T1000 (cell line): ENCODE measurements at regions not wholly inside any gene's neighbourhood (a gene's known extent, or its start where the extent isn't known, plus 50 kb on each side); places are given as distances from the start of the nearest gene placed in this dataset.

Source experiments
- DNase-seq: peaks from one replicate; lab custom pipeline; 2025; ENCODE audit warnings: mixed read lengths; lab: John Stamatoyannopoulos, UW

DNA sequence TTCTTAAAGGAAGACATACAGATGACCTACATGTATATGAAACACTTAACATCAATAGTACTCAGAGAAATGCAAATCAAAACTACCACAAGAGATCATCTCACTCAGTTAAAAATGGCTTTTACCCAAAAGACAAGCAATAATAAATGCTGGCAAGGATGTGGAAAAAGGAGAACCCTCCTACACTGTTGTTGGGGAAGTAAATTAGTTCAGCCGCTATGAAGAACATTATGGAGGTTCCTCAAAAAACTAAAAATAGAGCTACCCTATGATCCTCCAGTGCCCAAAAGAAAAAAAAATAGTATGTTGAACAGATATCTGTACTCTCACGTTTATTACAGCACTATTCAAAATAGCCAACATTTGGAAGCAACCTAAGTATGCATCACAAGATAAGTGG is 1579.4 kb upstream of the TMEFF2 start:
- no peak for DNase-seq

DNA sequence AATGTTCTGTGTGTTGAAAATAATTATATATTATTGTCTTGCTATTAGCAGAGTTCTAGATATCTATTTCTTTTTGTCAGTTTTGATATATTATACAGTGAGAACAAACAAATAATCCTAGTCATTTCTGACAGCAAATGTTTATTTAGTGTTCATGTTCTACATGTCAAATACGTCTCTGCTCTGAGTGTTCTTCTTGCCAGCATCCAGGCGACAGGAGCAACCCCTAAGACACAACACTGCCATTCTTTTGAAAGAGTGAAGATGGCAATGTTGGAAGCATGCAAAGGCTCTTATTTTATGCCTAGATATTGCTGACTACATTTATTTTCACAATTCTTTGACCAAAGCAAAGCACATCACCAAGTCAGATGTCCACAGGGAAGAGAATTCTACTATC is 1556.6 kb upstream of the TMEFF2 start:
- no peak for DNase-seq

- DNase-seq = no peak
Observed at GRCh38 chr2:193749485-193749884, 1554.8 kb upstream of the TMEFF2 start.

DNA sequence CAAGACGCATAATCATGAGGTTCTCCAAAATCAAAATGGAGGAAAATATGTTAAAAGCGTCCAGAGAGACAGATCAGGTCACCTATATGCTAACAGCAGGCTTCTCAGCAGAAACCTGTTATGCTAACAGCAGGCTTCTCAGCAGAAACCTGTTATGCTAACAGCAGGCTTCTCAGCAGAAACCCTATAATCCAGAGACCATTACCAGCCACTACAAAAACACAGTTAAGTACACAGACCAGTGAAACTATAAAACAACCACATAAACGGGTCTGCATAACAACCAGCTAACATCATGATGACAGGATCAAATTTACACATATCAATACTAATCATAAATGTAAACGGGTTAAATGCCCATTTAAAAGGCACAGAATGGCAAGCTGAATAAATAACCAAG is 1548.4 kb upstream of the TMEFF2 start:
- DNase-seq = no peak

DNA sequence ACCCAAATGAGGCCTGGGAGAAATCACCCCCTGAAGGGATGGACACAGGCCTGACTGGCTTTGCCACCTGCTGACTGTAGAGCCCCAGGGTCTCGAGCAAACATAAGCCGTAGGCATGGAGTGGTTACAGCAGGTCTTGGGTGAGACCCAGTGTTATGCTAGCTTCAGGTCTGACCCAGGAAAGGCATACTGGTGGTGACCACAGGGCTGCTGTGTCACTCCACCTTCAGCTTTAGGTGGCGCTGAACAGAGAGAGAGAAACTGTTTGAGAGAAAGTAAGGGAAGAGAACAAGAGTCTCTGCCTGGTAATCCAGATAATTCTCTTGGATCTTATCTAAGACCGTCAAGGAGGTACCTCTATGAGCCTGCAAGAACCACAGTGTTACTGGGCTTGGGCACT is 1544.2 kb upstream of the TMEFF2 start:
- no peak for DNase-seq

GRCh38 chr2:193712912-193713311 is 1518.2 kb upstream of the TMEFF2 start:
- no peak for DNase-seq

GRCh38 chr2:193703411-193703810 is 1508.7 kb upstream of the TMEFF2 start:
- DNase-seq = no peak

DNA sequence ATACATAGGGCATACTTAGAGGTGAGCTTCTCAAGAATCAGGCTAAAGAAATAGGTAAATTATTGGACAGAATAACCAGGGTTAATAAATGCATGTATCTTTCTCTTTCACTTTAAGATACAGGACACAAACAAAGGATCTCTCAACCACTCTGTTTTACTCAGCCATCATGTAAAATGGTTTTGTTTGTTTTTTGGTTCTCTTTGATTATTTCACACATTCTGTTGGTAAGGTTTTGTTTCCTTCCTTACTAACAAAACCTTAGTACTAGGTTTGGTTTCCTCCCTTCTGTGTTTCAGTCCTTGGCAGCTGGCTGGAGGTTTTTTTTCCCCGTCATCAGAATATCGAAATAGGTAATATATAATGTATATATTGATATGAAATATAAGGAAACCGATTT is 1506.8 kb upstream of the TMEFF2 start:
- no peak for DNase-seq

- no peak for DNase-seq
Observed at GRCh38 chr2:193695367-193695766, 1500.6 kb upstream of the TMEFF2 start.

DNA sequence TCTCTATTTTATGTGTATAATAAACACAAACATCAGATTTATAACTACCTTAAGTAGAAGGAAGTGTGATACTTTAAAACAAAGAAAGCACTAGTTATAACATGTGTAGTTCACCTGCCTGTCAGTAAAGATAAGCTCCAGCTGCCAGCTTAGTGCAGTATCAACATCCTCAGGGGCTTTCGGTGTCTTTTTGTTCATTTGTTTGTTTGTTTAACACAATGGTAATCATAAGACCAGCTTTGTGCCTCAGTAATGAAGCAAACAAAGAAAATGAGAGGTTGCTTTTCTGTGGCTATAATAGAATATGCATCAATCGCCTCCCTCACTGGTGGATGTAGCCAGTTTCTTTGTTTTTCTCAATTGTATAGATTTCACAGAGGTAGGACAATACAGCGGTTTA is 1499.0 kb upstream of the TMEFF2 start:
- no peak for DNase-seq

GRCh38 chr2:193690572-193690971 is 1495.8 kb upstream of the TMEFF2 start:
- no peak for DNase-seq

DNA sequence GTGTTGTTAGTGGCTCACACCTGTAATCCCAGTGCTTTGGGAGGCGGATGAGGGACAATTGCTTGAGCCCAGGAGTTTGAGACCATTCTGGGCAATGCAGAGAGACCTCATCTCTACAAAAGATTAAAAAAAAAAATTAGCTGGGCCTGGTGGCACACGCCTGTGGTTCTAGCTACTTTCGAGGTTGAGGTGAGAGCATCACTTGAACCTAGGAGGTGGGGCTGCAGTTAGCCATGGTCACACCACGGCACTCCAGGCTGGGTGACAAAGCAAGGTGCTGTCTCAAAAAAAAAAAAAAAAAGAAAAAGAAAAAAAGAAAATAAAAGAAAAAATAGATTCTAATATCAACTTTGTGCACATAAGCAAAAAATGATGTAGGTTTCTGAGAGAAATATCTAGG is 1492.5 kb upstream of the TMEFF2 start:
- DNase-seq = no peak

GRCh38 chr2:193679847-193680246 is 1485.1 kb upstream of the TMEFF2 start:
- DNase-seq = no peak

GRCh38 chr2:193670478-193670877 is 1475.7 kb upstream of the TMEFF2 start:
- no peak for DNase-seq

GRCh38 chr2:193668557-193669323 is 1474.0 kb upstream of the TMEFF2 start:
- DNase-seq = no peak

DNA sequence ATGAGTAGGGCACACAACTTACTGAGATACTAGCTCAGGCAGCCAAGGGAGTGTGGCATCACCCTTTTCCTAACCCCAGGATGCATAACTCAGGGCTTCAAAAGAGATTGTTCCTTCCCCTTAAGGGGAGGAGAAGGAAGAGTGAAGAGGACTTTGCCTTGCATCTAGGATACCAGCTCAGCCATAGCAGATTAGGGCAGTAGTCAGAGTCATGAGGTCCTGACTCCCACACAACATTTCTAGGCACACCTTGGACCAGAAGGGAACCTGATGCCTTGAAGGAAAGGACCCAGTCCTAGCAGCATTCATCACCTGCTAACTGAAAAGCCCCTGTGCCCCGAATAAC is 1433.2 kb upstream of the TMEFF2 start:
- DNase-seq = no peak

DNA sequence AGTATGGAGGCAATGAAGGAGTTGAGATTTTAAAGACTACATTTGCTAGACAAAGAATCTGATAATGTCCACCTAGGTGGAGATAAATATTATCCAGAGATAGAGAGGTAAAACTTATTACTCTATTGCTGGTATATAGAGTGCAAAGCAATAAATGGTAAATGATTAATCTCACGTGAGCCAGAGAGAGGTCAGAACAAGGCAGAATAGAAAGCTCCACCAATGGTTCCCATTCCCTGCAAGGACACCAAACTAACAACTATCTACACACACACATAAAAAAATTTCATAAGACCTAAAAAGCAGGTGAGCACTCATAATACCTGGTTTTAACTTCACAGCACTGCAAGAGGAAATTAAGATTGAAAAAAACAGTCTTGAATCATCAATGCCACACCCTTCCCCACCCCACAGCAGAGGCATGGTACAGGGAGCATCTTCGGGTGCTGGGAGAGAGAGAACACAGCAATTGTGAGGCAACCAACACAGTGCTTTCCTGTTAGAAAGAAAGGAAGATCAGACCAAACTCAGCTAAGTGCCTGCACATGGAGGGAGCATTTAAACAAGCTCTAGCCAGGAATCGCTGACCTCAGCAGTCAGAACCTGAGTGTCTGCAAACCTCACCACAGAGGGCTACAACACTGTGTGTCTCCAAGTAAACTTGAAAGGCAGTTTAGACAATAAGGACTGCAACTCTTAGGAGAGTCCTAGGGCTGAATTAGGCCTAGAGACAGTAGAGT is 1432.6 kb upstream of the TMEFF2 start:
- no peak for DNase-seq

DNA sequence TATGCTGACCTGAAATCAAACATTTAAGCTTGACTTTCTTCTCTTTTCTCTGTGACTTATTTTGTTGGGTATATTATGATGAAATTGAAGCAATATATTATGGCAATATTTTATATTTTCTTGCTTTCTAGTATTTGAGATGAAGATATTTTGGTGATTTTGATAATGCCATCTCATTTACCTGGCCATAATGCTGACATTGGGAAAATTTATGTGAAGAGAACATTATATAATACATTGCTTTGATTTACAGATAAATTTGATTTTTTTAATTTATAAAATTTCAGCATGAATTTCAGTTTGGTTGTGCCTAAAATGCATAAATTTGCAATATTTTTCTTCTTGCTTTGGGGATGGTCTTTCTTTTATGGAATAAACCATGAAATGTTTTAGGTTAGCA is 1413.7 kb upstream of the TMEFF2 start:
- DNase-seq = no peak

DNA sequence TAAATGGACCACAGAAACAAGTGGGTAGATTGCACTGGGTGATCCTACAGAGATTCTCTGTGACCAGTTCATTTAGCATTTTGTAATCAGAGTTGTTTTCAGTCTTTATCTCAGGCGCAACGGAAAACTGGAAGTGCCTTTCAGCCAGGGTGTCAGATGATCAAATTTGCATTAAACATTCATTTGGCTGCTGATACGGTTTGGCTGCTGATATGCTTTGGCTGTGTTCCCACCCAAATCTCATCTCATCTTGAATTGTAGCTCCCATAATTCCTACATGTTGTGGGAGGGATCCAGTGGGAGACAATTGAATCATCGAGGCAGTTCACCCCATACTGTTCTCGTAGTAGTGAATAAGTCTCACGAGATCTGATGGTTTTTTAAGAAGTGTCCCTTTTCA is 1396.1 kb upstream of the TMEFF2 start:
- DNase-seq = no peak

DNA sequence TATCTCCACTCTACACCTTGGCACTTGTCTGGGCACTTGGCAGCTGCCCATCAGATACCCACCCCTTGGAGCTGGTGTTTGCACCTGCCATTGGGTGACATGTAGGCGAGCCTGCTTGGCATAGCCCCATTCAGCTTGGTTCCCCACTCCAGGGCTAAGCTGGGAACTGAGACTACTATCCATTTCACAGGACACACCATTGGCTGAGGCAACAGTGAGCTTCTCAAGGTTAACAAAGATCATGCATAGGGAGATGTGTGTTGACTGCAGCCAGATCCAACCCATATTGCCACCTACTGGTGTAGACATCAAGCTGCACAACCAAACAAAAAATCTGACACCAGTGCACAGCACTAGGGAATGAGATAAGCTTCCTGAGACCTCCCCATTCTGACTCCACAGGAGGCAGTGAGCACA is 1389.8 kb upstream of the TMEFF2 start:
- DNase-seq = no peak

DNA sequence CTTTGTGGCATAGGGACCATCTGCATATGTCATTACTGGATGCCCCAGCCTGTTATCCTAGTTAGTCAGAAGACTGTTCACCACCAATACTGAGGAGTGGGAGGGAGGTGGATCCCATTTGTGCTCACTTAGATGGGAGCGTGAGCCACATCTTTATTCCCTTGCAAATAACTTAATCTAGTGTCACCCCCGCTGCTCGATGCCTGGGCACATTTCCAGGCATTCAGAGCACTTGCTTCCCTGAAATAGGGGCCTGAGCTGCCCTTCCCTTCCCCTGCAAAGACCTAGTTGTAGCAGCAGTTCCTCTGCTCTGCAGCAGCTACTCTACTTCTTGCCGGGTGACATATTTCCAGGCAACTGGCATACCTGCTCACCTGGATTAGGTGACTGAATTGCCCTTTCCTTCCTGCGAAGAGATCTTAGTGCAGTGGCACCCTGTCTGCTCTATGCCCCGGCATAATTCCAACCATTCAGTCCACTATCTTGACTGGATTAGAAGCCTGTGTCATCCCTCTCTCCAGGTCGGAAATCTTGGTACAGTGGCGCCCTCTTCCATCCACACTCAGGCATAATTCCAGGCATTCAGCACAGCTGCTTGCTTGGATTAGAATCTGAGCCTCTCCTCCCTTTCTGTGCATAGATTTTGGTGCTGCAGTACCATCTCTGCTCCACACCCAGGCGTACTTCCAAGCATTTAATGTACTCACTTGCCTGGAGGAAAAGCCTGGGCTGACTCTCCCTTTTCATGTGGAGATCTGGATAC is 1389.1 kb upstream of the TMEFF2 start:
- no peak for DNase-seq

DNA sequence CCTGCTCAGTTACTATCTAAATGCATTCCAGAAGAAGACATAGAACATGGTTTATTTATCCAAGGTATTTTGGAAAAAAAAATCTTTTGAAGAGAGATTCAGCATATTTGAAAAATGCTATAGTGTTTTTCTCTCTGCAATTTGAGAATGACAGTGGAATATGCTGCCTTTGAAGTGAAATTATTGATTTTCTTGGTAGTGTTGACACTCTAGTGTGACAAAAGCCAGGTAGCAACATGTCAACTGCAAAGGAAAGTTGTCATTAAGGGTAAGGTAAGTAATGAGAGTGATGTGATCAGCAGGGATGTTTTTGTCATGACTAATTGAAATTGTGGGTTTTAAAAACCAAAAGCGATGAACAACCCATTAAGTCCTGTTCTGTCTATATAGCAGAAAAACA is 1387.1 kb upstream of the TMEFF2 start:
- DNase-seq = no peak
